GM23248 (cell line): ENCODE measurements at regions not wholly inside any gene's neighbourhood (a gene's known extent, or its start where the extent isn't known, plus 50 kb on each side); places are given as distances from the start of the nearest gene placed in this dataset.

Experiments
- DNase-seq: peaks from one replicate; pipeline ENCODE4 v3.0.0-alpha.2; 2015
- H2AFZ ChIP-seq: fragments of 200-600 bp; sonication (generic); 2 replicates; pipeline ENCODE4 v1.6.1; 2016; ENCODE audit warnings: antibody characterized with exemption
- H3F3A ChIP-seq: fragments of 200-600 bp; sonication (generic); 2 replicates; pipeline ENCODE4 v1.6.1; 2016; ENCODE audit warnings: mild to moderate bottlenecking, antibody characterized with exemption, mixed run types; ENCODE audit not compliant: insufficient read depth
- H3K27ac ChIP-seq: fragments of 200-600 bp; sonication (generic); 2 replicates; pipeline ENCODE4 v1.5.1; 2016; ENCODE audit warnings: mild to moderate bottlenecking
- H3K27me3 ChIP-seq: fragments of 200-600 bp; sonication (generic); replicated peaks from 2 replicates; pipeline ENCODE4 v1.6.1; 2016; ENCODE audit warnings: mild to moderate bottlenecking; ENCODE audit not compliant: insufficient read depth
- H3K36me3 ChIP-seq: fragments of 200-600 bp; sonication (generic); 2 replicates; pipeline ENCODE4 v1.6.1; 2016; ENCODE audit warnings: low read depth, mild to moderate bottlenecking
- H3K4me1 ChIP-seq: fragments of 200-600 bp; sonication (generic); 2 replicates; pipeline ENCODE4 v1.6.1; 2016; ENCODE audit warnings: mild to moderate bottlenecking; ENCODE audit not compliant: insufficient read depth
- H3K4me2 ChIP-seq: fragments of 200-600 bp; sonication (generic); one replicate; pipeline ENCODE4 v1.6.1; 2016; ENCODE audit warnings: mild to moderate bottlenecking; ENCODE audit not compliant: unreplicated experiment
- H3K4me3 ChIP-seq: fragments of 200-600 bp; sonication (generic); 2 replicates; pipeline ENCODE4 v1.5.1; 2016; ENCODE audit warnings: mild to moderate bottlenecking
- H3K79me2 ChIP-seq: fragments of 200-600 bp; sonication (generic); 2 replicates; pipeline ENCODE4 v1.6.1; 2016; ENCODE audit warnings: mild to moderate bottlenecking; ENCODE audit not compliant: insufficient read depth
- H3K9ac ChIP-seq: fragments of 200-600 bp; sonication (generic); 2 replicates; pipeline ENCODE4 v1.6.1; 2016; ENCODE audit warnings: mild to moderate bottlenecking
- H3K9me2 ChIP-seq: fragments of 200-600 bp; sonication (generic); 2 replicates; pipeline ENCODE4 v1.6.1; 2016; ENCODE audit warnings: mixed run types, mild to moderate bottlenecking, moderate library complexity; ENCODE audit not compliant: insufficient read depth
- H3K9me3 ChIP-seq: fragments of 200-600 bp; sonication (generic); one replicate; pipeline ENCODE4 v1.6.1; 2017; ENCODE audit warnings: low read depth
- H4K20me1 ChIP-seq: fragments of 200-600 bp; sonication (generic); 2 replicates; pipeline ENCODE4 v1.6.0; 2016; ENCODE audit not compliant: insufficient read depth
- EZH2 ChIP-seq: fragments of 200-600 bp; sonication (generic); IDR thresholded peaks from 2 replicates; pipeline ENCODE4 v1.6.1; 2018; ENCODE audit warnings: antibody characterized with exemption, mild to moderate bottlenecking; ENCODE audit not compliant: insufficient read depth, poor library complexity, severe bottlenecking
- EZH2phosphoT487 ChIP-seq: fragments of 200-600 bp; sonication (generic); IDR thresholded peaks from 2 replicates; pipeline ENCODE4 v1.6.1; 2018; ENCODE audit warnings: antibody characterized with exemption, moderate library complexity, mild to moderate bottlenecking, low read depth; ENCODE audit not compliant: insufficient read depth
- WGBS, 2 experiments: methylation state at CpG; one replicate each; pipeline ENCODE4 v1.1.6; 2015 to 2017; ENCODE audit warnings: low lambda C conversion rate in 2 of 2, low coverage in 1 of 2; ENCODE audit errors: missing lambda C conversion rate in 2 of 2; 5-methylcytosine and 5-hydroxymethylcytosine counted together
- in situ Hi-C: fragments of 300-500 bp; cut with MboI; formaldehyde crosslinking; loops from 2 replicates; pipeline ENCODE4 v1.15.0; 2020

GRCh38 chr20:57059055-57059596 lies 207.3 kb downstream of the BMP7 start:
- DNase-seq = no peak
- Histone ChIP-seq H3K27me3 (peaks cover 21% of the 10 kb centered on the region), H2AFZ (no peak overlapping the region), H3F3A (no peaks in the 10 kb centered on the region), H3K27ac (no peak overlapping the region), H3K9me3 (no peaks in the 10 kb centered on the region), H3K9me2 (no peaks in the 10 kb centered on the region), H3K4me1 (0 out of 2 replicates have a peak, but pooled peaks cover 7% of the 10 kb centered on the region), H3K36me3 (no peaks in the 10 kb centered on the region), H3K79me2 (no peaks in the 10 kb centered on the region), H3K4me2 (no peak overlapping the region), H4K20me1 (no peaks in the 10 kb centered on the region), H3K9ac (no peak overlapping the region), H3K4me3 (no peak overlapping the region)
- WGBS, 2 experiments = 81 to 87% methylated on average over 4 of the region's 4 CpGs
- TF ChIP-seq EZH2 (no peak), EZH2phosphoT487 (no peak)
- in situ Hi-C loops = loop anchor here (10.0 kb wide), 1 partner anchor 514 kb away; no protein-coding TSS in a partner anchor

- in situ Hi-C loops = no loop called here
- WGBS, 2 experiments = 22 to 29% methylated on average over 8 of the region's 8 CpGs
- H4K20me1 ChIP-seq = no peaks in the 10 kb centered on the region
- no peaks in the 10 kb centered on the region for H3K9me2 ChIP-seq
- H3K9me3 ChIP-seq = no peaks in the 10 kb centered on the region
- H2AFZ ChIP-seq = no peak overlapping the region
- H3K36me3 ChIP-seq = no peaks in the 10 kb centered on the region
- 0 out of 2 replicates have a peak, but pooled peaks cover 7% of the 10 kb centered on the region for H3K4me1 ChIP-seq
- H3K4me2 ChIP-seq = peak overlapping the region; percentile 14
- H3K27ac ChIP-seq = no peak overlapping the region
- no peak overlapping the region for H3K4me3 ChIP-seq
- no peaks in the 10 kb centered on the region for H3F3A ChIP-seq
- peak; percentile 54 for DNase-seq
- H3K27me3 ChIP-seq = peaks cover 21% of the 10 kb centered on the region
- no peak overlapping the region for H3K9ac ChIP-seq
- TF ChIP-seq EZH2 = no peak
- no peak for TF ChIP-seq EZH2phosphoT487
- no peaks in the 10 kb centered on the region for H3K79me2 ChIP-seq
Measured at GRCh38 chr20:57060407-57061050, 205.9 kb downstream of the BMP7 start.

GRCh38 chr20:57061051-57061900 lies 205.2 kb downstream of the BMP7 start:
- no peaks in the 10 kb centered on the region for H3F3A ChIP-seq
- peak; percentile 52 for DNase-seq
- no peaks in the 10 kb centered on the region for H3K36me3 ChIP-seq
- no peaks in the 10 kb centered on the region for H4K20me1 ChIP-seq
- WGBS, 2 experiments = 35 to 40% methylated on average over 14 of the region's 14 CpGs
- TF ChIP-seq EZH2 (no peak), EZH2phosphoT487 (no peak)
- H3K9me2 ChIP-seq = no peaks in the 10 kb centered on the region
- no peak overlapping the region for H3K9ac ChIP-seq
- H3K79me2 ChIP-seq = no peaks in the 10 kb centered on the region
- in situ Hi-C loops = no loop called here
- H3K4me1 ChIP-seq = 0 out of 2 replicates have a peak, but pooled peaks cover 11% of the 10 kb centered on the region
- no peaks in the 10 kb centered on the region for H3K9me3 ChIP-seq
- no peak overlapping the region for H3K4me2 ChIP-seq
- H3K27me3 ChIP-seq = peaks cover 21% of the 10 kb centered on the region
- no peak overlapping the region for H2AFZ ChIP-seq
- H3K4me3 ChIP-seq = no peak overlapping the region
- no peak overlapping the region for H3K27ac ChIP-seq

GRCh38 chr20:57062241-57062640 lies 204.2 kb downstream of the BMP7 start:
- H3K4me3 ChIP-seq = no peak overlapping the region
- 55 to 72% methylated on average over 4 of the region's 4 CpGs for WGBS, 2 experiments
- no peak overlapping the region for H3K4me2 ChIP-seq
- in situ Hi-C loops = no loop called here
- H3K36me3 ChIP-seq = no peaks in the 10 kb centered on the region
- H3F3A ChIP-seq = no peaks in the 10 kb centered on the region
- H3K79me2 ChIP-seq = no peaks in the 10 kb centered on the region
- H3K27me3 ChIP-seq = peaks cover 21% of the 10 kb centered on the region
- no peaks in the 10 kb centered on the region for H3K9me3 ChIP-seq
- DNase-seq = no peak
- no peak overlapping the region for H3K27ac ChIP-seq
- no peaks in the 10 kb centered on the region for H3K9me2 ChIP-seq
- no peak overlapping the region for H3K9ac ChIP-seq
- no peaks in the 10 kb centered on the region for H4K20me1 ChIP-seq
- H2AFZ ChIP-seq = no peak overlapping the region
- 0 out of 2 replicates have a peak, but pooled peaks cover 11% of the 10 kb centered on the region for H3K4me1 ChIP-seq
- TF ChIP-seq EZH2phosphoT487 = no peak
- TF ChIP-seq EZH2 = no peak
